AG04450 (cell line): ENCODE measurements at regions not wholly inside any gene's neighbourhood (a gene's known extent, or its start where the extent isn't known, plus 50 kb on each side); places are given as distances from the start of the nearest gene placed in this dataset.

Experiments
- CTCF ChIA-PET: fragments of 300-600, 350-600 bp; formaldehyde crosslinking; extraction: SDS; loops from one replicate; lab custom pipeline; 2022; ENCODE audit warnings: antibody characterized with exemption, inconsistent platforms; lab: Charles Lee
- POLR2A ChIA-PET: fragments of 350-600 bp; formaldehyde crosslinking; extraction: SDS; loops from one replicate; lab custom pipeline; 2021; ENCODE audit warnings: antibody characterized with exemption, inconsistent platforms; lab: Yijun Ruan, JAX
- DNase-seq: peaks from one replicate; pipeline ENCODE4 v3.0.0-alpha.2; 2011; ENCODE audit warnings: low read depth, low spot score
- H3K27ac ChIP-seq: one replicate; pipeline ENCODE4 v1.5.1; 2012; ENCODE audit warnings: low read depth, low read length, control low read depth
- H3K27me3 ChIP-seq: one replicate; pipeline ENCODE4 v1.6.0; 2012; ENCODE audit warnings: low read length; ENCODE audit not compliant: control insufficient read depth, insufficient read depth
- H3K4me3 ChIP-seq: 2 replicates; pipeline ENCODE4 v1.5.1; 2011; ENCODE audit warnings: mild to moderate bottlenecking, low read depth, low read length, control low read depth
- H3K9me3 ChIP-seq: 2 replicates; pipeline ENCODE4 v1.5.1; 2012; ENCODE audit warnings: low read length; ENCODE audit not compliant: control insufficient read depth, insufficient read depth
- CTCF ChIP-seq: IDR thresholded peaks from 2 replicates; pipeline ENCODE4 v1.5.1; 2011; ENCODE audit warnings: low read depth, low read length, control low read depth, inconsistent platforms

DNA sequence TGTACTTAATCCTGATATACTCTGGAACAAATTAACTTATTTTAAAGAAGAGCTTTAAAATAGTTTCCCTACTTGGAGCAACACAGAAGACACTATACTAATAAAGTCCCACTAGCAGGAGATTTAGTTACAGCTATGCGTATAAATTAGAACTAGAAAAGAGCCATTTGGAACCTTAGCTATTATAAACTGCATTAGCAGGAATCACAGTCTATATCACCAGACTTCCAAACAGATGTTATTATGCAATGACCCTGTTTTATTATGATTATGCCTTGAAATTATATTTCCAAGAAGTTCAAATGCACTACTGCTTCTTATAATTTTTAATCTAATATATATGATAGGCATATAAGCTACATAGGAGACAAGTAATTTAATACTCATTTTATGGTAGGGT lies 95.5 kb upstream of the WDR44 start:
- DNase-seq: no peak
- CTCF ChIA-PET: no interaction called here
- no peak for TF ChIP-seq CTCF
- H3K4me3 ChIP-seq: no peak overlapping the region
- no peak overlapping the region for H3K27ac ChIP-seq
- H3K27me3 ChIP-seq: no peaks in the 10 kb centered on the region
- POLR2A ChIA-PET: no interaction called here
- H3K9me3 ChIP-seq: no peaks in the 10 kb centered on the region

GRCh38 chrX:118251271-118251670 lies 94.6 kb upstream of the WDR44 start:
- CTCF ChIA-PET: no interaction called here

GRCh38 chrX:118252967-118253366 lies 92.9 kb upstream of the WDR44 start:
- ChIA-PET CTCF (no interaction called here), POLR2A (no interaction called here)
- Histone ChIP-seq H3K27ac (no peak overlapping the region), H3K4me3 (no peak overlapping the region), H3K27me3 (no peaks in the 10 kb centered on the region), H3K9me3 (no peaks in the 10 kb centered on the region)
- no peak for TF ChIP-seq CTCF
- DNase-seq: no peak

More at GRCh38 chrX:118251271-118251670, 94.6 kb upstream of the WDR44 start:
- DNase-seq: no peak
- TF ChIP-seq CTCF: no peak
- Histone ChIP-seq H3K9me3 (no peaks in the 10 kb centered on the region), H3K27ac (no peak overlapping the region), H3K27me3 (no peaks in the 10 kb centered on the region), H3K4me3 (no peak overlapping the region)
- POLR2A ChIA-PET: no interaction called here

DNA sequence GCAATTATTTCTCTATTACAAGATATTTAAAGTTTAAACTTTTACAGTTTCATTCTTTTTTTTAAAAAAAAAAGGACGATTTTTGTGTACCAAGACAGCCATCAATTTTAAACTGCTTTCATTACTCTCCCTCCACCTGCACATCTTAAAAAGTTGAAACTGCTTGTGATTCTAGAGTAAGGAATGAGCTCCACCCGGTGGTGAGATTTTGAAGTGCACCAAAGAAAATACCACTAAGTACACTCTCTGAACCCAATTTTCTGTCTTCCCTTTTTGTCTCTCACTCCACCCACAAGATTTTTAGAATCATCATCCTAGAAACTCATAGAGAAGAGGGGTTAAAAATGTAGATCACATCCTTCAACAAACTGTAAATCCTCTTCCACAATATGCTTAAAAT lies 91.3 kb upstream of the WDR44 start:
- ChIA-PET POLR2A (no interaction called here), CTCF (interaction anchor here (0.6 to 1.5 kb wide), 10 partner anchors 11 to 1765 kb away, joined by 3 to 5 read pairs (median 4); no protein-coding TSS in a partner anchor)
- DNase-seq: no peak
- peak; percentile 64 for TF ChIP-seq CTCF
- Histone ChIP-seq H3K4me3 (no peak overlapping the region), H3K9me3 (no peaks in the 10 kb centered on the region), H3K27ac (no peak overlapping the region), H3K27me3 (no peaks in the 10 kb centered on the region)

- no peak for TF ChIP-seq CTCF
- Histone ChIP-seq H3K9me3 (no peaks in the 10 kb centered on the region), H3K27me3 (no peaks in the 10 kb centered on the region), H3K4me3 (no peak overlapping the region), H3K27ac (no peak overlapping the region)
- ChIA-PET POLR2A (no interaction called here), CTCF (interaction anchor here (0.7 to 1.2 kb wide), 3 partner anchors 19 to 1766 kb away, joined by 3 to 4 read pairs (median 3); no protein-coding TSS in a partner anchor)
- no peak for DNase-seq
Measured at GRCh38 chrX:118255921-118256320, 90.0 kb upstream of the WDR44 start.
